HG03095 (cell line): ENCODE measurements at regions not wholly inside any gene's neighbourhood (a gene's known extent, or its start where the extent isn't known, plus 50 kb on each side); places are given as distances from the start of the nearest gene placed in this dataset.
"Not testable (repeated sequence)": the region's sequence is repeated elsewhere in the genome, so short reads cannot be mapped to it uniquely, and the experiment has no call there.

Source experiments
- ATAC-seq: cut with Tn5 transposase; IDR thresholded peaks from one replicate; pipeline ENCODE4 v1.9.1; 2021; ENCODE audit warnings: moderate library complexity; ENCODE audit not compliant: unreplicated experiment

DNA sequence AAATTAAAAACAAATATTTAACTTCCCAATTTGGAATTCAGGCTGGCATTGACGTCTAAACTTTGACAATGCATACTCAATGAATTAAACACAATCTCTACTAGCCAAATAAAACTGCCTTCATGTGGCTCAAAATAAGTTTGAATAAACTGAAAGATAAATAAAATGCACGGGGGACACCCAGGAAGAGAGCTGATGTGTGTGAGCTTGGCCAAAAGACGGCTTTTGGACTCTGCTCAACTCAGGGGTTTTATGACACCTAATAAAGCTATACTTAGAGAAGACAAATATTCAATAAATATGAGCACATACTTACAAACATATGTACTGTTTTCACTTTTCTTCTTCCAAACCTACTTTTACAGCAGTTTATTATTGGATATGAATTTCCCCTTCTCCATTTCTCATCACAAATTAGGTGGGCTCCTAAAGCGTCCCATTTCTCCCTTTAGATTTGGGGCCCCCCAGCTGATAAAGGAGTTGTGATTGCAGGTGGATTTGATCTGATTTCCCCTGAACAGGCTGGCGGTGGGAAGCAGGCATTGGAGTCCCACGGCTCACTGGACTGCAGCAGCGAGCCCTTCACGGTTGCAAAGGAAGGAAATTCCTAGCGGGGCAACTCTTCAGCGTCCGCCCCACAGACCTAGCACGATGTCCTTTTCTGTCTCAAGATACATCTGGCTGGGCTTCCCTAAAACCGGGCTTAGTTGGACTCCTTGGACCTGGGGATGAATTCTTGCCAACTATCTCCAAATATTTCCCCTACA is 79.6 kb downstream of the INSIG1 start:
- no peak for ATAC-seq

DNA sequence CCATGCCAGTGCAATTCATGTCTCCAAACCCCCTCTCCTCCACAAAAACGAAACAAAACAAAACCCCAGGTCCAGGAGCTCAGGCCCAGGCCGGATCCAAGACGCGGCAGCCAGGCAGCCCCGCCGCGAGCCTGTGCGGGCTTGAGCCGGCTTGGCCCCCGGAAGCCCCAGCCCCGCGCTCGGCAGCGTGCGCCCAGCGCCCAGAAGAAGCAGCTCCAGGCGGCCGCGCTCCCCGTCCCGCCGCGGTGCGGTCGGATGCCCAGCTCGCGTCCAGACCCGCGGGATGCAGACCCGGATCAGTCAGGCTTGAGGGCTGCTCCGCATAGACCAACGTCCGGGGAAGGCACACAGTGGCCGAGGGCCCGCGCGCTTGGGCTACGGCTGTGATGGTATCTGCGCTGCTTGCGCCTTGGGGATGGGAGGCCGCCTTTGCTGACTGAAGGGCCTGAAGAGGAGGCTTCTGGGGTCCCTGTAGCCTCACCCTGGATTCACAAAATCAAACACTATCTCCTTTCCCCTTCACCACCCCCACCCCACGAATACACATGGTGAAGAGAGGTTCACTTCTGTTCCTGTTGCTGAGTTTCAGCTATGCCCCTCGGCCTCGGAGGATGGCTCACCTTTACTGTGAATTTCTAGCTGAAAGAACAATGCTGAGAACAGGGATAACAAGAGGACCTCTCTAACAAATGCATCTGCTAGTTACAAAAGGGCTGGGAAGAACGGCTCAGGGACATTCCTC is 79.9 kb upstream of the EN2 start:
- ATAC-seq, result no peak

DNA sequence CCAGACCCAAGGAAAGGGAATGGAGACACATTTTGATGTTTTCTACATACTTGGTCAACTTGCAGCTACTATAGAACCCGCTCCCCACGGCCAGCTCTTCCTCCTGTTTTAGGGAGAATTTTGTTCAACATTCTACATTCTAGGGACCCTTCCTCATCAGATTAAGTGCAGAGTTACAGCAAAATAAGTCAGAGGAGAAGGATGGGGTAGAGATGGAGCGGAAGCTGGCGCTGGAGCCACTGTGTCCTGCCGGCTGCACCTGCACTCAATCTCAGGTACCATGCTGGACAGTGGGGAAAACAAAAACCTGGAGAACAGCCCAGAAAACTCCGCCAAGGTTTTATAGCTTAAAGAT is 79.4 kb upstream of the EN2 start:
- no peak for ATAC-seq

DNA sequence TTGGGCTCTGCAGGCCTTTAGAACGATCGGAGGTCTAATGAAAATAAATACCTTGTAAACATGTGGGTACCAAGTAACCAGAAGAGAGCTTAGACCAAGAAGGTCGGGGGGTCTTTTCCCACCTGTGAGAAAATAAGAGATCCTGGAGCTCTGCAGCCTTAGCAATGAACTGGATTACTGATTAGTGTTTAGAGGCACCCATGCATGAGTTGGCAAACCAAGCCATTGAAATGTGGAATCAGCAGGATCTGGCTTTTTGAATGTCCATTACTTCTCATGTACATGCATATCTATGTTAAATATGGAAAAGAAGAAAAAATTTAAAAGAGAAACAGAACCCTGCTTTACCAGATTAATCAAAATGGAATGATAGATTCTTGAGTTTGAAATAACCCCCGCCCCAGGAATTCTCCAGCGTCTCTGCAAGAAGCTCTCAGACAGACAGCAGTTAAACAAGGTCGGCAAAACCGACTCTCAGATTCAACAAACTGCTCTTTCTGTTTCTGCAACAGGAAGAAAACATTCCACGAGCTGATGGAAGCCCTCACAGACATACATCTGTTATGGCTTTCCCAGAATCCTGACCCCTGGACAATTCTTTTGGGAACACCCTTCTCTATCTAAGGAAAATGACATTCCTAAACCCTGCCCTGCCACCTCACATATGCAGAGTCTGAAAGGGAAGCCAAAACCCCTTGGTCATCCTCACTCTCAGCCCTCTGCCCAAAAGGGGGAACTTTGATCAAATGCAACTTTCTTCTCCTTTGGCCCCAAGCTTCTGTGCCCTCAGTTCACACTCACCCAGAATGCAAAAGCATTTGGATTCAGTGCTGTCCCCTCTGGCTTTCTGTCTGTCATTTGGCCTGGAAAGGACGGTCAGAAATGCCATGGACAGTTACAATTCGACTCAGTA is 78.7 kb upstream of the EN2 start:
- no peak for ATAC-seq

DNA sequence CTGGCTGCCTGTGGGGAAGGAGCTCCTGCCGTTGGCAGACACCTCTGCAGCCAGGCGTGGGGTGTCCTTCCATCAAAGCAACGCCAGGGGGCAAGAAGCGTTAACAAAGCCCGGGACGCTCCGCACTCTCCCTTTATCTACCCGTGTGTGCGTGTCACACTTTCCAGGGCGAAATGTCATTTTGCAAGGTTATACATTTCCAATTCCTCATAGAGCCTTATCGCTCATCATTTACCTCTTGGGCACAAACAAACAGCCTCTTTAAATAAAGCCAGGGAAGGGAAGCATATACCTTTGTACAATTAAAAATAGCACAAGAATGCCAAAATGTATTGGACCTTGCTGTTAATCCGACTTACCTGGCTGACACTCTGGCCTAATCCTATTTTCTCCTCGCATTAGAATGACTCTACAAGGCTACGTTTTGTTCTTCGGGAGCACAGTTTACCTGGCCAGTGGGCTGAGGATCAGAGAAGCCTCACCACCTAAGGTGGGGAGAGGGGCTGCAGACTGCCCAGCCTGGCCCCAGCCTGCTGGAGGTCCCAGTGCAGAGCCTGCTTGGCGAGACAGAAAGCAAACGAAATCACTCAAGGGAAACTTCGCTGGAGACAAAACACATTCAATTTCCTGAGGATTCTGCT is 77.6 kb upstream of the EN2 start:
- peak; percentile 74 for ATAC-seq

DNA sequence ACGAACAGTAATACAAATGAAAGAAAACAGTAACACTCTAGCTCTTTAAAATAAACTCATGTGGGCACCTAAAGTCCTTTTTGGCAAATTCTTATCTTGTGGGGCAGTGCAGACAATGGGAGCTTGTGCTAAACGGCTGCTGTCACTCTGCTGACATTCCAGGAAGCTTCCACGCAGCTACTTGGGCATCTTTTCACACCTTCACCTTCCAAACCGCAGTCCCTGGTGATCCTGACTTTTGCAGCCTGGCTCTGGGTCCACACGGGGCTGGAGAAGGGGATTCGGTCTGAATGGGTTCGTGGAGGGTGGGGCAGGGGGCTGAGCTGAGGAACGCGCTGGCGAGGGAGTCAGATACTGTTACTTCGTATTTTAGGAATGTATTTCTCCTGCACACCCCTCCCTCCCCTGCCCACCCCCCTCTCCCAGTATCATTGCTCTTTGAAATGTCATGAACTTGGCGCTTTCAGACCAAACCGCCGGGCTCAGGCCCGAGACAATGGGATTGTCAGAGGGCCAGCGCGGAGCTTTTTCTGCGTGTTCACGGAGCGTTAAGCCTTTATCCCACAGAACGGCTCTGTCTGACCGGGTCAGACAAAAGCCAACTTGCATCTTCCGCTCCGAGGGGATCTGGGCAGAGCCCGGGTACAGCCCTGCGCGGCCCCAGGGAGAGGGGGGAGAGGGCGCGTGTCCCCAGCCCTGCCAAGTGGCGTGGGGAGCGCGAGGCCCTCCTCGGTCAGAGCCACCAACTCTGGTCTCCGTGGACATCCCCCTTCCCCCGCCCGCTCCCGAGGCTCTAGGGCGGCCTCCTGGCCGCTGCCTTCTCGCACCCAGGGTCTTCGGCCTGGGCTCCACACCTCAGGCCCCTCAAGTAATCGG is 76.7 kb upstream of the EN2 start:
- no peak for ATAC-seq

DNA sequence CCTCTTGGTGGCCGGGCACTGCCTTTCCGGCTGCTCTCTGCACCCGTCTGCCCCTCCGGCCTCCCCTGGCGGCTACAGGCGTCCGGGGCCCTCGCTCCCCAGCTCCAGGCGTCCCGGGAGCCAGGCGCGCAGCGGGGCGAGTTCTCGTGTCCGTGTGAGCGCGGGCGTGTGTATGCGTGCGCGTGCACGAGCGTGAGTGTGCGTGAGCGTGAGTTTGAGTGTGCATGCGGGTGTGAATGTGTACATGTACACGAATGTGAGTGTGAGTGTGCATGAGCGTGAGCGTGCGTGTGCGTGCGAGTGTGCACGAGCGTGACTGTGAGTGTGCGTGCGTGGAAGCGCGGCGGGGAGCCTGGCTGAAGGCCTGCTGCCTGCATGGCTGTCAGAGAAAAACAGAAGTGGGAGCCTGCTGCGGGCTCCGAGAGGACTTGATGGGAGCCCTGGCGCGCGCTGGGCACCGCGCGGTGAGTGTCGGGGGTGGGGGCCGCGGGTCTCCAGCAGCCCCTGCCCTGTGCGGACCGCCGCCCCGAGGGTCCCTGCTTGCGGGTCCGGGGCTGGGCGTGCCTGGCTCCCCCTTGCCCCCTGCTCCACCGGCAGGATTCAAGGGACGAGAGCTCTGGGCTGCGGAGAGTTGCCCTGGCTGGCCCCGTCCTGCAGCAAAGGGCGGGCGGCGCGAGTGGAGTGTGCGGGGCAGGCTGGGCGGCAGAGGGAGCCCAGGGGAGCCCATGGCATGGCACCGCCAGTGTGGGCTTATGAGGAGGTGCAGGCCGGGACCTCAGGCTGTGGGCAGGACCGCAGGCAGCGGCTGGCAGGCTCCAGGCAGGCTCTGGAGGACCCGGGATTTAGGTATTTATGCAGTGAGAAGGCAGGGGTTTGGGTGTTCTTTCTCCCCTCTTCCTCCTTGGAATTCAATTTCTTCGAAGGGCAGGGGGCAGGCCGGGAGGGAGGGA is 75.8 kb upstream of the EN2 start:
- no peak for ATAC-seq

DNA sequence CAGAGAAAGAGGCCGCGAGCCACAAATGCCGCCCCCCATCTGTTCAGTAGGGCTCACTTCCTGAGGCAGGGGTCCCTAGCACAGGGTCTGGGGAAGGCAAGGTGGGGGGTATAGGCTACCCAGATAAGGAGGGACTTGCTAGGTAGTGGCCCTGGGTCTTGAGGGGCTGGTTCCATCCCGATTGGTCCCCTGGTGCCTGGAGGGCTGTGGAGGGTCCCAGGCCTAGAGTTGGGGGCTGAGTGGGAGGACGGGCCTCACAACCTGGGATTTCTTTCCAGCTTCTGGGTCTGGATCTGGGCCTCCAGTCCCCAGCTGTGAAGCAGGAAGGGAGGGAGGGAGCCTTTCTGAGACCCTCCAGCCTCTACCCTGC is 75.1 kb upstream of the EN2 start:
- ATAC-seq, result no peak

DNA sequence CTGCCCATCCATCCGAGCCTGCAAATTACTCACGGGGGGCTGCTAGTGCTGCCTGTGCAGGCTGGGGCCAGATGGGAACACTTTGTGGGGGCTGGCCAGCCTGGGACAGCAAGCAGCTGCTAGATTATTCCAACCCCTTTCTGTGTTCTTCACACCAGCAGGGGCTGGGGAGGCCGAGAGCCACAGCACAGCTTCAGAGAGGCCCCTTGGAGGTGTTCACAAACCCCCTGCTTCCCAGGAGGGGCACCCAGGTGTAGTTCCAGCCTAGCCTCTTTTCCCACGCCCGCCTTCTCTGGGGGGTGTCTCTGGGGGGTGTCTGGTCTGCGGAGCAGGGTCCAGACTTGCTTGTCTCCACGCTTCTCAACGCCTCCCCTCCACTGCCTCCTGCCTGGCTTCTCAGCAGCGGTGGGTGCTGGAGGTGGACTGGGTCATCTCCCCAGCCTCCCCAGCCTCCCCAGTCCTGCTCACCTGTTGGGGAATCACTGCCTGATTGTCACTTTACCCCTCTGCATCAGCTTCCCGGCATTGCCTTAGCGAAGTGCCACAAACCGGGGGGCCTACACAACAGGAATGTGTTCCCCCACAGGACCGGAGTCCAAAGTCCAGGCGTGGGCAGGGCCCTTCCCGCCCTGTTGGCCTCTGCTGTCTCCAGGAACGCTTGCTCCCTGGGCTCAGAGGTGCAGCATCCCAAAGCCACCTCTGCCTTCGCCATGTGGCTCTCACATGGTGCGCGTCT is 74.0 kb upstream of the EN2 start:
- no peak for ATAC-seq

DNA sequence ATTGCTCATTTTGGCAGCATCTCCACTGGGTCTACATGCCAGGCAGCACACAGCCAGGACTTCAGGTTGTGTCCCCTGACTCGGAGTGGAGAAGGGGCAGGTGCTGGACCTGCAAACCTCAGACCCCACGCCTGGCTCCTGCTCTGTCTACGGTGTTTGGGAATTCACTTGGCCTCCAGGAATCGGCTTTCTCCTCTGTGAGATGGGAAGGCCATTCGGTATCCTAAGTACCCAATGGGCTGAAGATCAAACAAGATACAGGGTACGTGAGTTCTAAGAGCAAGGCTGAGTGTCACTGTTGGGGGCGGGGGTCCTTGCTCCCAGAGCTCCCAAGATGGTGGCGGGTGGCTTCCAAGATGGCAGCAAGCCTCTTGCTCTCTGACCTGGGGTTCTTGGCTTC is 73.2 kb upstream of the EN2 start:
- ATAC-seq, result no peak

DNA sequence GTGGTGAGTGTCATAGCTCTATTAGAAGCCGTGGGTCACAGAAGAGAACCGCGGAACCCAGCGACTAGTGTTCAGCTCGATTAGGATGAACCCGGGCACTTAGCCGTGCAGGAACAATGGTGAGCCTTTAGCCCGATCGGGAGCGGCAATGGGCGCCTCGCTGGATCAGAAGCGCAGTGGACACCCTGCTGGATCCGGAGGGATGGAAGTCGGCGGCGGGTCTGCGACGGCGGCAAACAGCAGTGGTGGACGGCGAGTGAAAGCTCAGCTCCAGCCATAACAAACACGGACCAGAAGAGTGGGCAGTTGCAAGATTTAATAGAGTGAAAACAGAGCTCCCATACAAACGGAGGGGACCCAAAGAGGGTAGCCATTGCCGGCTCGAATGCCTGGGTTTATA is 72.7 kb upstream of the EN2 start:
- not testable (repeated sequence) for ATAC-seq

DNA sequence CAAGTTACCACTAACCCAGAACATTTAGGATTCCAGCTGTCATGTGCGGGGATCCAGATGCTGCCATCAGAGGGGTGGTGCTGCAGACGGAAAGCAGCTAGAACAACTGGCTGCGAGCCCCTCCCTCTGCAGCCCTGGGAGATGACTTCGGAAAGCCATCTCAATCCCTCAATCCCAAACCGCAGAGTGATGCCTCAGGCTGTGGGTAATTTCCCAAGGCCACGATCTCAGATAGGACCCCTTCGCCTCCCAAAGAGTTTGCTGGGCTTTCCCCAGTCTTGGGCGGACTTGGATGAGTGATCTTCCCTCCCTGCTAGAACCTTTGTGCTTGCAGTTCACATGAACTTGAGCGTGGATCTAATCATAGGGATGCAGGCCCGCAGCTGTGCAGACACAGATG is 71.3 kb upstream of the EN2 start:
- no peak for ATAC-seq

DNA sequence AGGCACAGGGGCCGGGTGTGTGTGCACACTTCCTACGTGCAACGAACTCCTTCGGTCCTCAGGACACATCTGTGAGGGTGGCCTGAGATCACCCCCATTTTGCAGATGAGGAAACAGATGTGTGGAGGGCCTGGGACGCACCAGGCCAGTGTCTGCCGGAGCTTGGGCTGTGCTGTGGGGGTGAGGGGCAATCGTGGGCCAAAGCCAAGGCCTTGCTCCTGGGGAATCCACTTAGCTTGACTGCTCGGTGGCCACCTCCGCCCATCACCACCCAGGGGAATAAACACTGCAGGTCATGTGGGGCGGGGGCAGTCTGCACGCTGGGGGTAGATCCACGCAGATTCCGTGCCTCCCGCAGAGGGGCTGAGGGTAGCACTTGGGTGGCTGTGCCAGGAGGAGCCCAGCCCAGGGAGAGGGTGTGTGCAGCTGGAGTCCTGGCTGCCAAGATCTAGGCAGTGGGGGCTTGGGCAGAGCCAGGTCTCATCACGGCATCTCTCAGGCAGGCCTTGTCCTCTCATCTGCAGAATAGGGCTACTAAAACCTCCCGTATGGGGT is 70.8 kb upstream of the EN2 start:
- no peak for ATAC-seq

DNA sequence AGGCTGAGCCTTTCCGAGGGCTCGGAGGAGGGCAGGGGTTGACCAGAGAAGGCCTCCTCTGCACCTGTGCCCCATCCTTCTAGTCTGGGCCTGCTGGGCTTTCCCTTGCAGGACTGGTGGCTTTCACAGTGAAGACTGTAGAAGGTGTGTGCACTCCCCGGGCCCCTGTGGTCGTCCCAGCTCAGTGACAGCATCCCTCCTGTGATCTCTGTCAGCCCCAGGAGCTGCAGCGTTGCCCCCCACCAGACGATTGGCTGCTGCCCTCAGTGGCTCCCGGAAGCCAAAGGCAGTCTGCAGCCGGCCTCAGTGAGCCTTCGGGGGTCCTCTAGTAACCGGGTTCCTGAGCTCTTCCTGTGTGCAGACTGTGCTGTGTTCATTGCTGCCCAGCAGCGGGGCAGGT is 69.4 kb upstream of the EN2 start:
- ATAC-seq, result no peak

DNA sequence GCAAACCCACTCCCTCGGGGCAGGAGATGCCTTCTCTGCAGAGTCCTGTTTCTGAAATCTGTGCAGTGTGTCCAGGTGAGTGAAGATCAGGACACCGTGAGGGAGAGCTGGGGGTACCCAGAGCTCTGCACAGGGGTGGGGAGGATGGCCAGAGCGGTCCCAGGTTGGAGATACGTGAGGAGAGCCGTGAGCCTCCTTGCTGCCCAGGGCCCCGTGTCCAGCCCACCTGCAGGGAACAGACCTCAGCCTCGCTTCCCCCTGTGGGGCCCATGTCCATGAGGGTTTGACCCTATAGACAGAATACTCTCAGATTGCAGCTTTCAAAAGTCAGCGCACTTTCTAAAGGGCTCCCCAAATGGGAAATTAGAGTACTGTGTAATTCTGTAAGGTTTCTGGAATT is 66.5 kb upstream of the EN2 start:
- no peak for ATAC-seq

DNA sequence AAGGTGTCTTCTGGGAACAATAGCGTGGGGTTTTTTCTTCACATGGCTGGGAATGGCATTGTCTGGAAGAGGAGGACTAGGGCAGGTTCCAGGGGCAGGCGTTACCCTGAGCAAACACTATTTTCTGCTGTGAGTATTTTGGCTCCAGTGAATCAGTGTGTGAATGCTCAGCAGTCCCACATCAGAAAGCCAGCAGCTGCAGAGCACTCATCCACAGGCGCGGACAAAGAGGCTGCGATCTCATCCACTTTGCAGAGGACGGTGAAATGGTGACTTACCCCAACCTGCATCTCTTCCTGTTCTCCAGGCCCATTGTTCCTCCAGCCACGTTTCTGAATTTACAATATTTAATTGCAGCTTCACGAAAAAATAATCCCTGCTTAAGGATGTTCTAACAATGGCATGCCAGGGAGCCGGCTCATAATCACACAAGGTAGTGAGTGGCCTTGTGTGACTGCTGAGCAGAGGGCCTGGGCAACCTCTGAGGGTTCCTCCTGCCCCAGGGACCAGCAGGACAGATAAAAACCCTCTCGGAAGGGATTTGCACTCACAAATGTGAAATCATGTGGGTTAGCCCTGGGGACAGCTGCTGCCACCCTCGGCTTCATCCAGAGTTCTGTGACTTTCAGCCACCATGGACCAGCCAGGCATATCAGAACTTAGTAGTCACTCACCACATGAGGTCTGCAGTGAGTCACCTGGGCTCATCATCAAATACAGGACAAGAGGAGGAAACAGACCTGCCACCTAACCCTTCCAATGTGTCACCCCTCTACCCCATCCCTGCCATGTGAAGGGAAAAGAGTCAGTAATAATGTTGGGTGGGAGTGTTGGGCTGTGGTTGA is 65.0 kb upstream of the EN2 start:
- ATAC-seq, result no peak

DNA sequence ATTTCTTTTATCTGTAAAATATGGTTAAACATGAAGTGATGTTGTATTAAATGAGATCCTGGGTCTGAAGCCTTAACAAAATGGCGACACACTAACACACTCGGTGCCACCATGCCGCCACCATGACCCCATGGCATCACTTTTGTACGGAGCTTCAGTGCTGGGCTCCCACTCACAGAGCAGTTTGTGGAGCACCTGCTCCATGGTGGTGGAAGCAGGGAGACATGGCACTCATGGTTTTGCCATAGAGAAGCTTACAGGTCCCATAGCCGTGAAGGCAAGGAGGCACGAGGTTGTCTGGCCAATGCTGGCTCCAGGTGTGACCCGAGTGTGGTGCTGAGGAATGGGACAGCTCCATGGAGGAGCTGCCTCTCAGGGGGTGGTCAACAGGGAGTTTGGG is 63.5 kb upstream of the EN2 start:
- no peak for ATAC-seq
